Adrenal gland (tissue), 9 donors: ENCODE measurements at regions not wholly inside any gene's neighbourhood (a gene's known extent, or its start where the extent isn't known, plus 50 kb on each side); places are given as distances from the start of the nearest gene placed in this dataset.

Experiments used
- DNase-seq, 7 donors: peaks; one replicate each; pipeline ENCODE4 v3.0.0-alpha.2; 2019 to 2020
- H3K27ac ChIP-seq, 5 donors: fragments of 200-600 bp; sonication (generic) in 4 of 5; 1 replicate in 3 of 5; 2 replicates in 2 of 5; pipeline versions ENCODE4 v1.5.1 to v1.8.0; 2016 to 2020; ENCODE audit warnings: mild to moderate bottlenecking in 1 of 5
- H3K27me3 ChIP-seq: fragments of 200-600 bp; 2 replicates; pipeline ENCODE4 v1.8.0; 2021
- H3K36me3 ChIP-seq, 2 donors: fragments of 200-600 bp; replicated peaks in 1 of 2; 1 replicate in 1 of 2; 2 replicates in 1 of 2; pipeline versions ENCODE4 v1.5.1 to v1.8.0; 2018 to 2022
- H3K4me1 ChIP-seq, 2 donors: fragments of 200-600 bp; replicated peaks in 1 of 2; 1 replicate in 1 of 2; 2 replicates in 1 of 2; pipeline versions ENCODE4 v1.5.1 to v1.8.0; 2018 to 2021
- H3K4me3 ChIP-seq, 4 donors: fragments of 200-600 bp; sonication (generic) in 3 of 4; one replicate each; pipeline ENCODE4 v1.5.1; 2016 to 2018
- H3K9me3 ChIP-seq, 3 donors: fragments of 200-600 bp; sonication (generic) in 1 of 3; replicated peaks in 1 of 3; 1 replicate in 2 of 3; 2 replicates in 1 of 3; pipeline versions ENCODE4 v1.5.1 to v1.8.0; 2016 to 2021
- POLR2A ChIP-seq, 2 donors: fragments of 450-650 bp; IDR thresholded peaks; one replicate each; pipeline ENCODE4 v1.6.1; 2017; ENCODE audit warnings: antibody characterized with exemption in 2 of 2, mild to moderate bottlenecking in 2 of 2, moderate library complexity in 1 of 2
- WGBS, 4 donors: extraction: QIAGEN DNeasy Blood & Tissue Kit in 2 of 4; methylation state at CpG; one replicate each; pipeline versions ENCODE4 v1.1.5 to v1.1.7; 2013 to 2017; 5-methylcytosine and 5-hydroxymethylcytosine counted together
- intact Hi-C, 2 donors: fragments of 100-400 bp; cut with DNase I; formaldehyde crosslinking; loops; one replicate each; pipeline versions ENCODE4 v1.14.1 to v1.15.0; 2022 to 2023
- TF ChIP-seq, protein P1 (sequence below), 6 experiments: fragments of 450-650 bp in 4 of 6; fragments of 200-600 bp in 2 of 6; sonication (generic) in 1 of 6; IDR thresholded peaks; 1 replicate in 5 of 6; 2 replicates in 1 of 6; pipeline versions ENCODE4 v1.5.1 to v1.8.0; 2016 to 2021; ENCODE audit warnings: antibody characterized with exemption in 6 of 6, mild to moderate bottlenecking in 2 of 6, moderate library complexity in 1 of 6
- donor health status: healthy with polysubstance abuse.
- donor health status: Bipolar disorder and iron deficiency.
- donor health status: DM: yes; HTN: yes; CAD: no.
- donor health status: DM: no; HTN: no; CAD: no.
- donor health status: DM: no; HTN: no; CAD: no.

DNA sequence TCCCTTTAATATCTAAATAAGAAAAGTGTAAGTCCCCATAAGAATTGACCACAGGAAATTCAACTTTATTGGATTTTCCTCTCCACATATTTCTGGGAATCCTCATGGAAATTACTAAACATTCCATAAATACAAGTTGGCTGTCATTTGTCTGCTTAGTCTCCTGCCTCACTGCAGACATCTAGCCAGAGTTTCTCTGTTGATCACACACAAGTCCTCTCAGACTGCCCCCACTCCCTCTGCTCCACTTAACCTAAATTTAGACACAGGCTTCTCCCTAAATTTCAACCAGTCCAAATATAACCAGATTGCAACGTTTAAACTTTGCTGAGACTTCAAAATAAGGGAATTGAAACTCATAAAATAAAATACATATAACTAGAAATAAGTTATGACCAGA lies 982.1 kb downstream of the DTWD2 start:
- TF ChIP-seq, protein P1, sequence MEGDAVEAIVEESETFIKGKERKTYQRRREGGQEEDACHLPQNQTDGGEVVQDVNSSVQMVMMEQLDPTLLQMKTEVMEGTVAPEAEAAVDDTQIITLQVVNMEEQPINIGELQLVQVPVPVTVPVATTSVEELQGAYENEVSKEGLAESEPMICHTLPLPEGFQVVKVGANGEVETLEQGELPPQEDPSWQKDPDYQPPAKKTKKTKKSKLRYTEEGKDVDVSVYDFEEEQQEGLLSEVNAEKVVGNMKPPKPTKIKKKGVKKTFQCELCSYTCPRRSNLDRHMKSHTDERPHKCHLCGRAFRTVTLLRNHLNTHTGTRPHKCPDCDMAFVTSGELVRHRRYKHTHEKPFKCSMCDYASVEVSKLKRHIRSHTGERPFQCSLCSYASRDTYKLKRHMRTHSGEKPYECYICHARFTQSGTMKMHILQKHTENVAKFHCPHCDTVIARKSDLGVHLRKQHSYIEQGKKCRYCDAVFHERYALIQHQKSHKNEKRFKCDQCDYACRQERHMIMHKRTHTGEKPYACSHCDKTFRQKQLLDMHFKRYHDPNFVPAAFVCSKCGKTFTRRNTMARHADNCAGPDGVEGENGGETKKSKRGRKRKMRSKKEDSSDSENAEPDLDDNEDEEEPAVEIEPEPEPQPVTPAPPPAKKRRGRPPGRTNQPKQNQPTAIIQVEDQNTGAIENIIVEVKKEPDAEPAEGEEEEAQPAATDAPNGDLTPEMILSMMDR (IDR thresholded peaks at IDR 0.05) = no peak
- TF ChIP-seq POLR2A (IDR thresholded peaks at IDR 0.05) = no peak
- intact Hi-C loops = no loop called here
- 21 to 30% (median 25%) methylated on average over 1 of the region's 1 CpG for WGBS, 4 donors
- H3K4me1 ChIP-seq = no peaks in the 10 kb centered on the region
- no peak overlapping the region for H3K4me3 ChIP-seq
- no peaks in the 10 kb centered on the region for H3K36me3 ChIP-seq
- H3K27me3 ChIP-seq = no peaks in the 10 kb centered on the region
- no peaks in the 10 kb centered on the region for H3K9me3 ChIP-seq
- DNase-seq = no peak
- no peak overlapping the region for H3K27ac ChIP-seq

DNA sequence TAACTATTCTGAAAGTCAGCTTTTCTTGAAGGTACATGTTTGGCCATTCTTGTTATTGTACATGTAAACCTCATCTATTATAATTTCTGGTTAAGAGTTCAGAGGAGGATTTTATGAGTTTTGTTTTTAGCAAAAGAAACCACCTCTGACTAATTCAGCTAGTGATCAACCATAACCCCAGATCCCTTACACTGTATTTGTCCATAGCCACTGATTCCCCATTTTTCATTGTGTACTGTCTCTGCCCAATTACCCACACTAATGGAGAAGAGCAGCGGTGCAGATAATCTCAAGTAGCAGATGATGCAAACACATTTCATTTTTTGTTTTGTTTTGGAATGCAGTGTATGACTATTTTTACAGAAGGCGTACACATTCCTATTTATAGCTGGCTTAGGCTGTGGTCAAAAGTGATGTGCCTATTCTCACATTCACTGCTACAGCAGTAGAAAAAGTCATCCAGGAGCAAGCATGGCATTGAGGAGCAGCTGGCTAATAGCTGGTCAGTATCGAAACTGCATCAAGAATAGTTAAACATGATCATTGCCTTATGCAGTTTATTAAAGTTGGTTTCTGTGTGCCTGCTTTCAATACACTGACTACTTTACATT lies 988.3 kb downstream of the DTWD2 start:
- TF ChIP-seq, protein P1 (IDR thresholded peaks at IDR 0.05) = no peak
- no peak for TF ChIP-seq POLR2A (IDR thresholded peaks at IDR 0.05)
- no peaks in the 10 kb centered on the region for H3K36me3 ChIP-seq
- no peak overlapping the region for H3K27ac ChIP-seq
- no peaks in the 10 kb centered on the region for H3K9me3 ChIP-seq
- 62 to 80% (median 72%) methylated on average over 3 of the region's 3 CpGs for WGBS, 4 donors
- intact Hi-C loops = no loop called here
- no peaks in the 10 kb centered on the region for H3K4me1 ChIP-seq
- no peaks in the 10 kb centered on the region for H3K27me3 ChIP-seq
- no peak overlapping the region for H3K4me3 ChIP-seq
- no peak for DNase-seq

DNA sequence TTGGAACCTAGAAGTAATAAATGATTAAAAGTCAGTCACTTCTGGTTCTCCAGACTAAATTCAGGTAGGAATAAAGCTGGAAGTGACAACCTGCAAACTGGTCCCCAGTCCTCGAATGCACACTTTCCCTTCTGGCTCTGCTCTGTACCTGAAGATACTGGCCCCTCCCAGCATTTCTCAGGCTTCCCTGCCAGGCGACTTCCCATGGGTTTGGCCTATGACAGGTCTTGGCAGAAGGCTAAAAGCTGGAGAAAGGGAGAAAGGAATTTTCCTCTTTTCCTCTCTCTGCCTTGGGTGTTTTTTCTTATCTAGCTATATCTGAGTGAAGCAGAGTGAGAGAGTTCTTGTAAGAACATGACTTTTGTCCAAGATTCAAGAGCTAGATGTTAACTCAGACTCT lies 1005.7 kb downstream of the DTWD2 start:
- H3K4me3 ChIP-seq = no peak overlapping the region
- no peak overlapping the region for H3K27ac ChIP-seq
- no peaks in the 10 kb centered on the region for H3K36me3 ChIP-seq
- no peak for DNase-seq
- intact Hi-C loops = no loop called here
- 40 to 75% (median 55%) methylated on average over 2 of the region's 2 CpGs for WGBS, 4 donors
- no peaks in the 10 kb centered on the region for H3K27me3 ChIP-seq
- no peaks in the 10 kb centered on the region for H3K9me3 ChIP-seq
- no peaks in the 10 kb centered on the region for H3K4me1 ChIP-seq
- TF ChIP-seq POLR2A (IDR thresholded peaks at IDR 0.05) = no peak
- TF ChIP-seq, protein P1 (IDR thresholded peaks at IDR 0.05) = no peak

DNA sequence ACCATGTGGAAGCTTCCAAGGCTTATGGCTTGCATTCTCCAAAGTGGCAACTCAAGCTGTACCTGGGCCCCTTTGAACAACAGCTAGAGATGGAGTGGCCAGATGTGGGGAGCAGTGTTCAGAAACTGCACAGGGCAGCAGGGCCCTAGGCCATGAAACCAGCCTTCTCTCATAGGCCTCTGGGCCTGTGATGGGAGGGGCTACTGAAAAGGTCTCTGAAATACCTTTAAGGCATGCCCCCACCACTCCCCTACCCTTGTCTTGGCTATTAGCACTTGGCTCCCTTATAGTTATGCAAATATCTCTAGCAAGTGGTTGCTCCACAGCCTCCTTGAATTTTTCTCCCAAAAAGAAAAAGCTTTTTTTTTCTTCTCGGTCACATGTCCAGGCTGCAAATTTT lies 1014.6 kb downstream of the DTWD2 start:
- 88 to 94% (median 89%) methylated on average over 1 of the region's 1 CpG for WGBS, 4 donors
- H3K36me3 ChIP-seq = no peaks in the 10 kb centered on the region
- H3K27me3 ChIP-seq = no peaks in the 10 kb centered on the region
- no peaks in the 10 kb centered on the region for H3K9me3 ChIP-seq
- no peak for DNase-seq
- no peak overlapping the region for H3K27ac ChIP-seq
- TF ChIP-seq POLR2A (IDR thresholded peaks at IDR 0.05) = no peak
- TF ChIP-seq, protein P1 (IDR thresholded peaks at IDR 0.05) = no peak
- H3K4me1 ChIP-seq = no peaks in the 10 kb centered on the region
- H3K4me3 ChIP-seq = no peak overlapping the region
- intact Hi-C loops = no loop called here
